Mucosa of descending colon (tissue), 3 donors: ENCODE measurements at regions not wholly inside any gene's neighbourhood (a gene's known extent, or its start where the extent isn't known, plus 50 kb on each side); places are given as distances from the start of the nearest gene placed in this dataset.
"Not testable (repeated sequence)": the region's sequence is repeated elsewhere in the genome, so short reads cannot be mapped to it uniquely, and the experiment has no call there.

Source experiments
- ATAC-seq: fragments of 200-7000 bp; cut with Tn5 transposase; one replicate; pipeline ENCODE4 v1.9.1; 2020; ENCODE audit warnings: mild to moderate bottlenecking, moderate library complexity
- DNase-seq, 3 donors: peaks; one replicate each; pipeline ENCODE4 v3.0.0-alpha.2; 2020
- H3K36me3 ChIP-seq: fragments of 200-600 bp; one replicate; pipeline ENCODE4 v1.8.0; 2021; ENCODE audit warnings: low read depth, mild to moderate bottlenecking
- H3K4me1 ChIP-seq: fragments of 200-600 bp; one replicate; pipeline ENCODE4 v1.8.0; 2021; ENCODE audit warnings: low read depth, mild to moderate bottlenecking
- H3K4me3 ChIP-seq: fragments of 200-600 bp; one replicate; pipeline ENCODE4 v1.8.0; 2021; ENCODE audit warnings: mild to moderate bottlenecking
- H3K9me3 ChIP-seq: fragments of 200-600 bp; one replicate; pipeline ENCODE4 v1.8.0; 2021; ENCODE audit warnings: mild to moderate bottlenecking
- intact Hi-C, 2 donors: fragments of 100-400 bp; cut with DNase I in 1 of 2; cut with micrococcal nuclease in 1 of 2; formaldehyde crosslinking; loops; one replicate each; pipeline versions ENCODE4 v1.11.0 to v1.11.1; 2022; cut with DNase I, micrococcal nuclease
- donor health status: DM: no; HTN: no; CAD: no; lungs with moderate emphysema.
- donor health status: DM: no; HTN: no; CAD: no.
- donor health status: DM: no; HTN: yes; CAD: no.

GRCh38 chr5:21491182-21491581 is 1362.0 kb downstream of the CDH12 start:
- H3K9me3 ChIP-seq, H3K4me1 ChIP-seq, DNase-seq, ATAC-seq, H3K4me3 ChIP-seq, intact Hi-C loops, H3K36me3 ChIP-seq: not testable (repeated sequence)

- H3K36me3 ChIP-seq, H3K4me1 ChIP-seq, H3K9me3 ChIP-seq, intact Hi-C loops, DNase-seq, ATAC-seq, H3K4me3 ChIP-seq: not testable (repeated sequence)
These were observed 1364.3 kb downstream of the CDH12 start for GRCh38 chr5:21488828-21489227.

GRCh38 chr5:21485458-21486000 is 1367.6 kb downstream of the CDH12 start:
- H3K9me3 ChIP-seq, H3K36me3 ChIP-seq, intact Hi-C loops, H3K4me3 ChIP-seq, H3K4me1 ChIP-seq, ATAC-seq: not testable (repeated sequence)
- DNase-seq: peak in 1 of 3 donors; percentile 41

GRCh38 chr5:21484498-21484889 is 1368.7 kb downstream of the CDH12 start:
- H3K9me3 ChIP-seq, H3K4me3 ChIP-seq, intact Hi-C loops, H3K36me3 ChIP-seq, ATAC-seq, H3K4me1 ChIP-seq: not testable (repeated sequence)
- DNase-seq: peak in 1 of 3 donors; percentile 43

- H3K9me3 ChIP-seq, H3K36me3 ChIP-seq, H3K4me3 ChIP-seq, ATAC-seq, H3K4me1 ChIP-seq, intact Hi-C loops: not testable (repeated sequence)
- DNase-seq: peak in 1 of 3 donors; percentile 31
These were observed 1369.2 kb downstream of the CDH12 start for GRCh38 chr5:21483790-21484497.

GRCh38 chr5:21482983-21483650 is 1370.0 kb downstream of the CDH12 start:
- not testable (repeated sequence) for H3K36me3 ChIP-seq

GRCh38 chr5:21482522-21482921 is 1370.6 kb downstream of the CDH12 start:
- intact Hi-C loops, ATAC-seq, H3K4me3 ChIP-seq, H3K36me3 ChIP-seq, H3K9me3 ChIP-seq, H3K4me1 ChIP-seq: not testable (repeated sequence)
- DNase-seq: peak in 1 of 3 donors; percentile 40

More at GRCh38 chr5:21482983-21483650, 1370.0 kb downstream of the CDH12 start:
- ATAC-seq, intact Hi-C loops, H3K4me3 ChIP-seq, H3K9me3 ChIP-seq, H3K4me1 ChIP-seq: not testable (repeated sequence)
- DNase-seq: peak in 1 of 3 donors; percentile 37

- H3K4me3 ChIP-seq, H3K4me1 ChIP-seq, intact Hi-C loops, ATAC-seq, H3K9me3 ChIP-seq, H3K36me3 ChIP-seq: not testable (repeated sequence)
- DNase-seq: peak in 1 of 3 donors; percentile 30
These were observed 1371.5 kb downstream of the CDH12 start for GRCh38 chr5:21481320-21482270.

GRCh38 chr5:21480054-21480453 is 1373.1 kb downstream of the CDH12 start:
- DNase-seq, H3K4me3 ChIP-seq, intact Hi-C loops, H3K4me1 ChIP-seq, H3K9me3 ChIP-seq, ATAC-seq, H3K36me3 ChIP-seq: not testable (repeated sequence)

- intact Hi-C loops, DNase-seq, H3K4me1 ChIP-seq, H3K36me3 ChIP-seq, H3K4me3 ChIP-seq, ATAC-seq, H3K9me3 ChIP-seq: not testable (repeated sequence)
These were observed 1379.2 kb downstream of the CDH12 start for GRCh38 chr5:21473981-21474380.

- H3K36me3 ChIP-seq, intact Hi-C loops, ATAC-seq, H3K4me3 ChIP-seq, H3K4me1 ChIP-seq, H3K9me3 ChIP-seq, DNase-seq: not testable (repeated sequence)
These were observed 1379.7 kb downstream of the CDH12 start for GRCh38 chr5:21473436-21473835.

- H3K4me3 ChIP-seq, H3K36me3 ChIP-seq, ATAC-seq, H3K4me1 ChIP-seq, DNase-seq, H3K9me3 ChIP-seq, intact Hi-C loops: not testable (repeated sequence)
These were observed 1381.5 kb downstream of the CDH12 start for GRCh38 chr5:21471691-21472090.

GRCh38 chr5:21469523-21470101 is 1383.5 kb downstream of the CDH12 start:
- intact Hi-C loops, H3K4me3 ChIP-seq, H3K36me3 ChIP-seq, ATAC-seq, H3K9me3 ChIP-seq, H3K4me1 ChIP-seq: not testable (repeated sequence)
- peak in 2 of 3 donors; percentile 38 to 44 for DNase-seq
